ENCODE measurements at regions not wholly inside any gene's neighbourhood (a gene's known extent, or its start where the extent isn't known, plus 50 kb on each side); places are given as distances from the start of the nearest gene placed in this dataset.

- H3K36me3 ChIP-seq (replicated peaks in 1 of 2), result no peaks in the 10 kb centered on the region
- H3K9me3 ChIP-seq (replicated peaks in 1 of 3), result no peaks in the 10 kb centered on the region
- H3K27ac ChIP-seq, result no peak overlapping the region
- peaks cover 9% of the 10 kb centered on the region for H3K27me3 ChIP-seq
- 78 to 82% (median 80%) methylated on average over 8 of the region's 8 CpGs for WGBS, 4 donors
- DNase-seq, result no peak
- intact Hi-C loops (cut with DNase I), result no loop called here
- TF ChIP-seq CTCF (IDR thresholded peaks at IDR 0.05) (no peak), POLR2A (IDR thresholded peaks at IDR 0.05) (no peak)
- H3K4me3 ChIP-seq, result no peak overlapping the region
- H3K4me1 ChIP-seq (replicated peaks in 1 of 2), result no peaks in the 10 kb centered on the region
Observed at GRCh38 chr18:24736662-24737330, 276.4 kb downstream of the HRH4 start.

- Histone ChIP-seq H3K27ac (no peak overlapping the region), H3K9me3 (replicated peaks in 1 of 3) (no peaks in the 10 kb centered on the region), H3K4me3 (no peak overlapping the region), H3K36me3 (replicated peaks in 1 of 2) (no peaks in the 10 kb centered on the region), H3K27me3 (no peaks in the 10 kb centered on the region), H3K4me1 (replicated peaks in 1 of 2) (no peaks in the 10 kb centered on the region)
- TF ChIP-seq POLR2A (IDR thresholded peaks at IDR 0.05), result no peak
- no peak for TF ChIP-seq CTCF (IDR thresholded peaks at IDR 0.05)
- WGBS, 4 donors, result 89 to 93% (median 90%) methylated on average over 2 of the region's 2 CpGs
- DNase-seq, result no peak
- intact Hi-C loops (cut with DNase I), result no loop called here
Observed at GRCh38 chr18:24740829-24741228, 280.4 kb downstream of the HRH4 start.

GRCh38 chr18:24741321-24741720 is 280.9 kb downstream of the HRH4 start:
- H3K9me3 ChIP-seq (replicated peaks in 1 of 3), result no peaks in the 10 kb centered on the region
- H3K36me3 ChIP-seq (replicated peaks in 1 of 2), result no peaks in the 10 kb centered on the region
- TF ChIP-seq CTCF (IDR thresholded peaks at IDR 0.05), result no peak
- no peak for TF ChIP-seq POLR2A (IDR thresholded peaks at IDR 0.05)
- no peak for DNase-seq
- intact Hi-C loops (cut with DNase I), result no loop called here
- WGBS, 4 donors, result 90 to 93% (median 91%) methylated on average over 1 of the region's 1 CpG
- H3K4me3 ChIP-seq, result no peak overlapping the region
- H3K27me3 ChIP-seq, result no peaks in the 10 kb centered on the region
- no peaks in the 10 kb centered on the region for H3K4me1 ChIP-seq (replicated peaks in 1 of 2)
- no peak overlapping the region for H3K27ac ChIP-seq

- Histone ChIP-seq H3K9me3 (replicated peaks in 1 of 3) (no peaks in the 10 kb centered on the region), H3K4me3 (no peak overlapping the region), H3K36me3 (replicated peaks in 1 of 2) (no peaks in the 10 kb centered on the region), H3K27me3 (no peaks in the 10 kb centered on the region), H3K27ac (no peak overlapping the region), H3K4me1 (replicated peaks in 1 of 2) (no peaks in the 10 kb centered on the region)
- TF ChIP-seq POLR2A (IDR thresholded peaks at IDR 0.05), result no peak
- no peak for TF ChIP-seq CTCF (IDR thresholded peaks at IDR 0.05)
- WGBS, 4 donors, result 59 to 76% (median 72%) methylated on average over 5 of the region's 5 CpGs
- no peak for DNase-seq
- intact Hi-C loops (cut with DNase I), result no loop called here
Observed at GRCh38 chr18:24741965-24742724, 281.7 kb downstream of the HRH4 start.

All from adrenal gland (tissue), 9 donors.